ENCODE measurements at regions not wholly inside any gene's neighbourhood (a gene's known extent, or its start where the extent isn't known, plus 50 kb on each side); places are given as distances from the start of the nearest gene placed in this dataset.
"Not testable (repeated sequence)": the region's sequence is repeated elsewhere in the genome, so short reads cannot be mapped to it uniquely, and the experiment has no call there.

- no peak overlapping the region for H3K4me3 ChIP-seq
- H4K20me1 ChIP-seq, result no peaks in the 10 kb centered on the region
- no peaks in the 10 kb centered on the region for H3K36me3 ChIP-seq
- H3K4me2 ChIP-seq, result no peak overlapping the region
- no peaks in the 10 kb centered on the region for H3K27me3 ChIP-seq
- no peaks in the 10 kb centered on the region for H3K9me3 ChIP-seq (replicated peaks in 1 of 11)
- TF ChIP-seq Cebpa-rat (IDR thresholded peaks at IDR 0.05), result no peak
- H3K27ac ChIP-seq, result no peak overlapping the region
- no peak overlapping the region for H3K9ac ChIP-seq
- peaks cover 9 to 14% (median 12%) of the 10 kb centered on the region in 10 experiments; a peak in 18 of 20 replicates for H3K4me1 ChIP-seq
Measured at GRCh38 chr3:75218577-75218976, 445.6 kb upstream of the FRG2C start.

GRCh38 chr3:75220932-75221331 lies 443.2 kb upstream of the FRG2C start:
- Histone ChIP-seq H3K4me1 (peaks cover 9 to 18% (median 12%) of the 10 kb centered on the region in 10 experiments; a peak in 18 of 20 replicates), H3K4me2 (peak overlapping the region in 8 of 11 experiments; percentile 12 to 46 (median 22); a peak in 9 of 22 replicates), H3K36me3 (no peaks in the 10 kb centered on the region), H3K9ac (no peak overlapping the region), H3K9me3 (replicated peaks in 1 of 11) (no peaks in the 10 kb centered on the region), H3K27ac (no peak overlapping the region), H4K20me1 (no peaks in the 10 kb centered on the region), H3K4me3 (no peak overlapping the region), H3K27me3 (no peaks in the 10 kb centered on the region)
- TF ChIP-seq Cebpa-rat (IDR thresholded peaks at IDR 0.05), result no peak

- H3K27me3 ChIP-seq, result no peaks in the 10 kb centered on the region
- H3K4me1 ChIP-seq, result peaks cover 9 to 18% (median 12%) of the 10 kb centered on the region in 10 experiments; a peak in 18 of 20 replicates
- no peaks in the 10 kb centered on the region for H3K9me3 ChIP-seq (replicated peaks in 1 of 11)
- H3K36me3 ChIP-seq, result no peaks in the 10 kb centered on the region
- H3K9ac ChIP-seq, result no peak overlapping the region
- no peaks in the 10 kb centered on the region for H4K20me1 ChIP-seq
- H3K4me2 ChIP-seq, result 0 out of 22 replicates have a peak overlapping the region, but pooled peaks of 1 of the 11 experiments have one; percentile 5
- H3K27ac ChIP-seq, result no peak overlapping the region
- H3K4me3 ChIP-seq, result no peak overlapping the region
- no peak for TF ChIP-seq Cebpa-rat (IDR thresholded peaks at IDR 0.05)
Measured at GRCh38 chr3:75224412-75224811, 439.7 kb upstream of the FRG2C start.

- no peaks in the 10 kb centered on the region for H3K36me3 ChIP-seq
- TF ChIP-seq Cebpa-rat (IDR thresholded peaks at IDR 0.05), result no peak
- peaks cover 0 to 9% (median 2%) of the 10 kb centered on the region in 10 experiments; a peak in 6 of 20 replicates for H3K4me1 ChIP-seq
- no peaks in the 10 kb centered on the region for H3K27me3 ChIP-seq
- no peaks in the 10 kb centered on the region for H3K9me3 ChIP-seq (replicated peaks in 1 of 11)
- H4K20me1 ChIP-seq, result no peaks in the 10 kb centered on the region
- H3K4me2 ChIP-seq, result no peak overlapping the region
- no peak overlapping the region for H3K27ac ChIP-seq
- H3K4me3 ChIP-seq, result no peak overlapping the region
- no peak overlapping the region for H3K9ac ChIP-seq
Measured at GRCh38 chr3:75232216-75232615, 431.9 kb upstream of the FRG2C start.

- no peak for TF ChIP-seq Cebpa-rat (IDR thresholded peaks at IDR 0.05)
- peaks cover 0 to 15% (median 5%) of the 10 kb centered on the region in 10 experiments; a peak in 7 of 20 replicates for H3K4me1 ChIP-seq
- no peaks in the 10 kb centered on the region for H3K36me3 ChIP-seq
- H4K20me1 ChIP-seq, result no peaks in the 10 kb centered on the region
- H3K4me2 ChIP-seq, result no peak overlapping the region
- no peaks in the 10 kb centered on the region for H3K9me3 ChIP-seq (replicated peaks in 1 of 11)
- H3K9ac ChIP-seq, result no peak overlapping the region
- no peak overlapping the region for H3K27ac ChIP-seq
- H3K27me3 ChIP-seq, result no peaks in the 10 kb centered on the region
- H3K4me3 ChIP-seq, result no peak overlapping the region
Measured at GRCh38 chr3:75235631-75236030, 428.5 kb upstream of the FRG2C start.

GRCh38 chr3:75237053-75237452 lies 427.1 kb upstream of the FRG2C start:
- Histone ChIP-seq H3K36me3 (no peaks in the 10 kb centered on the region), H3K4me1 (peaks cover 0 to 25% (median 7%) of the 10 kb centered on the region in 10 experiments; a peak in 9 of 20 replicates), H3K4me2 (peak overlapping the region in 3 of 11 experiments; percentile 1 to 23 (median 10); a peak in 3 of 22 replicates), H3K27ac (no peak overlapping the region), H3K9ac (no peak overlapping the region), H3K4me3 (no peak overlapping the region), H4K20me1 (no peaks in the 10 kb centered on the region), H3K9me3 (replicated peaks in 1 of 11) (no peaks in the 10 kb centered on the region), H3K27me3 (no peaks in the 10 kb centered on the region)
- TF ChIP-seq Cebpa-rat (IDR thresholded peaks at IDR 0.05), result no peak

GRCh38 chr3:75237477-75237876 lies 426.7 kb upstream of the FRG2C start:
- Histone ChIP-seq H3K36me3 (no peaks in the 10 kb centered on the region), H3K9me3 (replicated peaks in 1 of 11) (no peaks in the 10 kb centered on the region), H3K4me3 (no peak overlapping the region), H3K4me2 (peak overlapping the region in 3 of 11 experiments; percentile 1 to 23 (median 10); a peak in 3 of 22 replicates), H3K27ac (no peak overlapping the region), H3K9ac (no peak overlapping the region), H3K4me1 (peaks cover 0 to 29% (median 7%) of the 10 kb centered on the region in 10 experiments; a peak in 9 of 20 replicates), H4K20me1 (no peaks in the 10 kb centered on the region), H3K27me3 (no peaks in the 10 kb centered on the region)
- TF ChIP-seq Cebpa-rat (IDR thresholded peaks at IDR 0.05), result no peak

GRCh38 chr3:75241226-75241962 lies 422.7 kb upstream of the FRG2C start:
- peaks cover 0 to 29% (median 7%) of the 10 kb centered on the region in 10 experiments; a peak in 9 of 20 replicates for H3K4me1 ChIP-seq
- H3K4me2 ChIP-seq, result peak overlapping the region in 7 of 11 experiments; percentile 0 to 68 (median 38); a peak in 9 of 22 replicates
- H3K36me3 ChIP-seq; H3K9me3 ChIP-seq (replicated peaks in 1 of 11); H3K9ac ChIP-seq; H3K4me3 ChIP-seq; H4K20me1 ChIP-seq; H3K27me3 ChIP-seq: not testable (repeated sequence)
- peak overlapping the region in 1 of 11 experiments; percentile 18; a peak in 2 of 22 replicates for H3K27ac ChIP-seq

- H3K4me2 ChIP-seq, result peak overlapping the region in 6 of 11 experiments; percentile 0 to 68 (median 40); a peak in 8 of 22 replicates
- H3K36me3 ChIP-seq, result no peaks in the 10 kb centered on the region
- no peaks in the 10 kb centered on the region for H3K27me3 ChIP-seq
- H3K4me1 ChIP-seq, result peaks cover 0 to 23% (median 5%) of the 10 kb centered on the region in 10 experiments; a peak in 9 of 20 replicates
- no peak overlapping the region for H3K4me3 ChIP-seq
- H3K9me3 ChIP-seq (replicated peaks in 1 of 11), result peaks cover 0 to 9% (median 0%) of the 10 kb centered on the region in 11 experiments; a peak in 1 of 22 replicates
- TF ChIP-seq Cebpa-rat (IDR thresholded peaks at IDR 0.05), result no peak
- H3K27ac ChIP-seq, result peak overlapping the region in 1 of 11 experiments; percentile 18; a peak in 2 of 22 replicates
- no peaks in the 10 kb centered on the region for H4K20me1 ChIP-seq
- H3K9ac ChIP-seq, result no peak overlapping the region
Measured at GRCh38 chr3:75242012-75242735, 422.0 kb upstream of the FRG2C start.

Data from BLaER1 treated with 17β-estradiol and CSF1 and Interleukin-3, amounts not matched to agents 10 nM and 100 nM (cell line).